Hematopoietic multipotent progenitor cell treated with erythropoietin and hydrocortisone succinate and interleukin-3 and kit ligand, for 15 days (in vitro differentiated cells): ENCODE measurements at regions not wholly inside any gene's neighbourhood (a gene's known extent, or its start where the extent isn't known, plus 50 kb on each side); places are given as distances from the start of the nearest gene placed in this dataset.

Experiments
- DNase-seq: peaks from one replicate; pipeline ENCODE4 v3.0.0-alpha.2; 2015; ENCODE audit warnings: low spot score

GRCh38 chr1:182293119-182293589, 98.4 kb downstream of the GLUL start:
- no peak for DNase-seq

- DNase-seq = peak; percentile 60
Observed at GRCh38 chr1:182292193-182292741, 99.3 kb downstream of the GLUL start.

GRCh38 chr1:182291584-182292192, 99.9 kb downstream of the GLUL start:
- DNase-seq = peak; percentile 59

GRCh38 chr1:182288749-182289604, 102.6 kb downstream of the GLUL start:
- no peak for DNase-seq

- no peak for DNase-seq
Observed at GRCh38 chr1:182286761-182287160, 104.8 kb downstream of the GLUL start.

- DNase-seq = no peak
Observed at GRCh38 chr1:182283746-182284544, 107.6 kb downstream of the GLUL start.

- no peak for DNase-seq
Observed at GRCh38 chr1:182281541-182281940, 110.0 kb downstream of the GLUL start.

- no peak for DNase-seq
Observed at GRCh38 chr1:182280504-182280900, 111.1 kb downstream of the GLUL start.

GRCh38 chr1:182279724-182280503, 111.7 kb downstream of the GLUL start:
- no peak for DNase-seq

- no peak for DNase-seq
Observed at GRCh38 chr1:182279302-182279701, 112.3 kb downstream of the GLUL start.

GRCh38 chr1:182278144-182279054, 113.2 kb downstream of the GLUL start:
- no peak for DNase-seq

- DNase-seq = no peak
Observed at GRCh38 chr1:182275271-182275670, 116.3 kb downstream of the GLUL start.

- DNase-seq = no peak
Observed at GRCh38 chr1:182274618-182275017, 117.0 kb downstream of the GLUL start.

GRCh38 chr1:182270731-182271130, 120.9 kb downstream of the GLUL start:
- DNase-seq = no peak

GRCh38 chr1:182269097-182269496, 122.5 kb downstream of the GLUL start:
- no peak for DNase-seq

- DNase-seq = no peak
Observed at GRCh38 chr1:182268669-182269068, 122.9 kb downstream of the GLUL start.

GRCh38 chr1:182264185-182264584, 127.4 kb downstream of the GLUL start:
- DNase-seq = no peak

- DNase-seq = no peak
Observed at GRCh38 chr1:182263706-182264105, 127.9 kb downstream of the GLUL start.

- DNase-seq = no peak
Observed at GRCh38 chr1:182262425-182262824, 129.2 kb downstream of the GLUL start.

- no peak for DNase-seq
Observed at GRCh38 chr1:182261655-182262054, 129.9 kb downstream of the GLUL start.
